WERI-Rb-1 (cell line): ENCODE measurements at regions not wholly inside any gene's neighbourhood (a gene's known extent, or its start where the extent isn't known, plus 50 kb on each side); places are given as distances from the start of the nearest gene placed in this dataset.

Source experiments
- DNase-seq: peaks from one replicate; pipeline ENCODE4 v3.0.0-alpha.2; 2020
- H3K27ac ChIP-seq: fragments of 250-450 bp; sonication (Bioruptor Pico); 2 replicates; pipeline ENCODE4 v1.5.1; 2020; ENCODE audit warnings: mild to moderate bottlenecking, moderate library complexity
- H3K27me3 ChIP-seq: fragments of 250-450 bp; sonication (Bioruptor Pico); 2 replicates; pipeline ENCODE4 v1.5.1; 2021; ENCODE audit warnings: mild to moderate bottlenecking, low read depth, moderate library complexity; ENCODE audit not compliant: insufficient read depth, severe bottlenecking
- H3K36me3 ChIP-seq: fragments of 250-450 bp; sonication (Bioruptor Pico); 2 replicates; pipeline ENCODE4 v1.5.1; 2020; ENCODE audit warnings: mild to moderate bottlenecking, moderate library complexity
- H3K4me3 ChIP-seq: 2 replicates; pipeline ENCODE4 v1.5.1; 2011; ENCODE audit warnings: low read depth, mild to moderate bottlenecking, control low read depth, low read length
- H3K9me3 ChIP-seq: fragments of 250-450 bp; sonication (Bioruptor Pico); 2 replicates; pipeline ENCODE4 v1.5.1; 2021; ENCODE audit warnings: mild to moderate bottlenecking, moderate library complexity; ENCODE audit not compliant: severe bottlenecking
- TF ChIP-seq, protein P1 (sequence below): IDR thresholded peaks from 2 replicates; pipeline ENCODE4 v1.5.1; 2011; ENCODE audit warnings: low read depth, mild to moderate bottlenecking, control low read depth, inconsistent platforms, low read length

DNA sequence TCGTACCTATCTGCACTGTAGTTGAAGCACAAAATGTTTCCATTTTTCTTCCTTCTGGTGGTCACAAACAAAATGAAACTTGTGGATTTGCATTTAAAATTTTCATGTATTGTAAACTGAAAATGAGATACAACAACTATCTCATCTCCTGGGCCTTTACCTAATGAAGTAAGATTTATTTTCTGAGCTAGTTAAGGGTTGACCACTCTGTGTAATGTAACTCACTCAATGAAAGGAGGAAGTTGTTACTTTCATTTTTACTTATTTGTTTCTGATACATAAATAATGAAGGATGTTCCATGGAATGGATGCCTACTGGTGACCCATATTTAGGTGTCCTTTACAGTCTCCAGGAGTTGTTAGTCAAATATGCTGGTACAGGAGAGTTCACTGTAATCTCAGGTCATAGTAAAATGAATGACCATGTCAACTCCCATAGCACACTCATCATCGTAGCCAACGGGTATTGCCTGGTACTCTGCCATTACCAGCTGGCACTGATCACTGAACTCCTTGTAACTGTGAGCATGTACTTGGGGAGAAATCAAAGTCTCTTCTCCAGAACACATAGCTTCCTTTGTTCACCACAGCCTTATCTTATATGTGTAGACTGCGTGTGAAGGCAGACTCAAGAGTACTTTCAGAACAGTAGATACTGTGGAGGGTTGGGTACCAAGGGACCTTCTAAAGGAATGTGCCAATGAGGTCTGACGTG, 474.2 kb upstream of the ROBO2 start:
- TF ChIP-seq, protein P1, sequence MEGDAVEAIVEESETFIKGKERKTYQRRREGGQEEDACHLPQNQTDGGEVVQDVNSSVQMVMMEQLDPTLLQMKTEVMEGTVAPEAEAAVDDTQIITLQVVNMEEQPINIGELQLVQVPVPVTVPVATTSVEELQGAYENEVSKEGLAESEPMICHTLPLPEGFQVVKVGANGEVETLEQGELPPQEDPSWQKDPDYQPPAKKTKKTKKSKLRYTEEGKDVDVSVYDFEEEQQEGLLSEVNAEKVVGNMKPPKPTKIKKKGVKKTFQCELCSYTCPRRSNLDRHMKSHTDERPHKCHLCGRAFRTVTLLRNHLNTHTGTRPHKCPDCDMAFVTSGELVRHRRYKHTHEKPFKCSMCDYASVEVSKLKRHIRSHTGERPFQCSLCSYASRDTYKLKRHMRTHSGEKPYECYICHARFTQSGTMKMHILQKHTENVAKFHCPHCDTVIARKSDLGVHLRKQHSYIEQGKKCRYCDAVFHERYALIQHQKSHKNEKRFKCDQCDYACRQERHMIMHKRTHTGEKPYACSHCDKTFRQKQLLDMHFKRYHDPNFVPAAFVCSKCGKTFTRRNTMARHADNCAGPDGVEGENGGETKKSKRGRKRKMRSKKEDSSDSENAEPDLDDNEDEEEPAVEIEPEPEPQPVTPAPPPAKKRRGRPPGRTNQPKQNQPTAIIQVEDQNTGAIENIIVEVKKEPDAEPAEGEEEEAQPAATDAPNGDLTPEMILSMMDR = no peak
- Histone ChIP-seq H3K27ac (no peak overlapping the region), H3K9me3 (no peaks in the 10 kb centered on the region), H3K4me3 (no peak overlapping the region), H3K27me3 (no peaks in the 10 kb centered on the region), H3K36me3 (no peaks in the 10 kb centered on the region)
- no peak for DNase-seq

DNA sequence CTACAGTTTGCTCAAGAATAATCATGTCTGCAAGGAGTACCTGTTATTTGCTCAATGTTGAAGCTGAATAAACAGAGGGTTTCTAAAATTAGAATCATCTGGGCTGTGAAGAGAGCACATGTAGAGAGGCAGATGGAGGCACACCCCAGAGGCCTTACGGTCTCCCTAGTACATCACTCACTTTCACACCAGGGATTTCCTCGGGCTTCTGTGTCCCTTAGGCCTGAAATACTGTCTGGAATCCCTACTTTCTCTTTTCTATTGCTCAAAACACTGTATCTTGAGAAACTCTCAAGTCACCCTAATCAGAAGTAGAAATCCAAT, 473.7 kb upstream of the ROBO2 start:
- Histone ChIP-seq H3K4me3 (no peak overlapping the region), H3K36me3 (no peaks in the 10 kb centered on the region), H3K27me3 (no peaks in the 10 kb centered on the region), H3K9me3 (no peaks in the 10 kb centered on the region), H3K27ac (no peak overlapping the region)
- no peak for DNase-seq
- TF ChIP-seq, protein P1 = no peak

DNA sequence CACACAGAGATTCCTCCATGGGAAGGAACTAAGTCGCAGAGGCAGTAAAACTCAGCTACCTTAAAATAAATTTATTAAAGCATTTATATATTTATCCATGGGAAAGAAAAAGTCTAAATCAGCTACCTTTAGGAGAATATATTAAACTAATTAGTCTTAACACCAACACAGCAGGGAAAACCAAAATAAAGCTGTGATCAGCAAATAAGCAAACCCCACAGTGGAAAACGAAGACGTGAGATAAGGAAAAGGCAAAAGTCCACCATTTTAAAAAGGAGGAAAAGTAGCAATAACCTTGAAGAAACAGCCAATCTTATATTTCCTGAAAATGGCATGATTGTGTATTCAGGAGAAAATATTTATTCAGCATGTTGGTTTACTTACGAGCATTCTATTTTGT, 473.0 kb upstream of the ROBO2 start:
- TF ChIP-seq, protein P1 = no peak
- no peak overlapping the region for H3K27ac ChIP-seq
- H3K4me3 ChIP-seq = no peak overlapping the region
- H3K9me3 ChIP-seq = no peaks in the 10 kb centered on the region
- no peak for DNase-seq
- no peaks in the 10 kb centered on the region for H3K36me3 ChIP-seq
- no peaks in the 10 kb centered on the region for H3K27me3 ChIP-seq

DNA sequence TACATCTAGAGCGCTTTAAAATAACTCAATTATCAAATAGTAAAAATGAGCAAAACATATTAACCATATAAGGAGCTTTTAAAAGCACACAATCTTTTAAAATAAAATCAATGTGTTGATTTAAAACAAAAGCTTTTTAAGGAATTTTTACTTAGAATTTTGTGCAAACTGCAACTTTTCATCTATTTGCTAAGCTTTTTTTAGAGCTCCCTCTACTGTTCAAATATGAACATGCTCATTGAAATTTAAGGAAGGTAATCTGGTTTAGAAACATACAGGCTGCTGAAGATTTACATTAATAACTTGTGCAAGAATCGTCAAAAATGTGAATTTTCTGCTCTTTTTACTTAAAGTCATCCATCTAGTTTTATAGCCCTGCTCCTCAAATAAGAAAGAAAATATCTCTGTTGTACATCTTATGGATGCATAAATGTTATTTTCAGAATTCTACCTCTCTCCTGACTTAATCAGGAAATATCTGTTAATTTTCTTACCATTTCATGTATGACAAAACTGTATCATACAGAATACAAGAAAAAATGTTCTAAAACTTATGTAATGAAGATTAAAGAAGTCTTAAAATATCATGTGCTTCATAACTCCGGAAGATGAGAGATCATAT, 469.4 kb upstream of the ROBO2 start:
- Histone ChIP-seq H3K27me3 (no peaks in the 10 kb centered on the region), H3K27ac (no peak overlapping the region), H3K36me3 (no peaks in the 10 kb centered on the region), H3K9me3 (no peaks in the 10 kb centered on the region), H3K4me3 (no peak overlapping the region)
- TF ChIP-seq, protein P1 = 0 out of 2 replicates have a peak, but pooled peaks have one; percentile 21
- DNase-seq = no peak

DNA sequence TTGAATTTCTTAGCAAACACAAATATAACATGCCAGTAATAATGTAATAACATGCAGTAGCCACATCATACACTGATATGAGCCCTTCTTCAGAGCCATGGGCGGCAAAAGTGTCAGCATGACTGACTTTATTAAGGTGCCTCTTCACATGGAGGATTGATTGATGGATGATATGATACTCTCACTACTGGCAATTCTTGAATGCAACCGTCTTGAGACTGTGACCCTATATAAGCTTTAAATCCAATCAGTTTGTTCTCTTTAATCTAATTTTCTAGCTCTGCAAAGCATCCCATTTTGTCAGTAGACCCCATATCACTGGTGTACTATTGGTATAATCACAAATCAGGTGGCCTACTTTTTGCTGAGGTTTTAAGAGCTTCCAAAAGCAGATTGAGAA, 463.7 kb upstream of the ROBO2 start:
- no peaks in the 10 kb centered on the region for H3K9me3 ChIP-seq
- H3K36me3 ChIP-seq = no peaks in the 10 kb centered on the region
- H3K27me3 ChIP-seq = no peaks in the 10 kb centered on the region
- no peak overlapping the region for H3K27ac ChIP-seq
- no peak for DNase-seq
- no peak overlapping the region for H3K4me3 ChIP-seq
- TF ChIP-seq, protein P1 = no peak

DNA sequence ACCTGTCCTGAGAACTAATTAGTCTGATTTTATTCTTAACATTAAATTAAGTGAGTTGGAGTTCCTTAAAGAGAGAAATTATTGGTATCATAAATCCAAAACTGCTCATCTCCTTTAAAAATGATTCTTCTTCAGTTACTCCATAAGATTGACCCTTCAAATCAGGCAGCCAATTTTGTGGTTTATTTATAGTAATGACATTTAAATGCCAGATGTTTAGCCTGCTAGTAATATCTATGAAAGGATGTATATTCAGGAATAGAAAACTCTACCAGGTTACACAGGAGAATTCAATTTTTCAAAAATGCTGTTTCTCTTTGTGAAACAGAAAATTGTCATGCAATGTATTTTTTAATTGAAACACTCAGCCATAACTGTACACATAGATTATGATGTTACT, 457.8 kb upstream of the ROBO2 start:
- Histone ChIP-seq H3K27me3 (no peaks in the 10 kb centered on the region), H3K9me3 (no peaks in the 10 kb centered on the region), H3K36me3 (no peaks in the 10 kb centered on the region), H3K4me3 (no peak overlapping the region), H3K27ac (no peak overlapping the region)
- DNase-seq = no peak
- TF ChIP-seq, protein P1 = no peak
